ENCODE measurements at regions not wholly inside any gene's neighbourhood (a gene's known extent, or its start where the extent isn't known, plus 50 kb on each side); places are given as distances from the start of the nearest gene placed in this dataset.
"Not testable (repeated sequence)": the region's sequence is repeated elsewhere in the genome, so short reads cannot be mapped to it uniquely, and the experiment has no call there.

DNA sequence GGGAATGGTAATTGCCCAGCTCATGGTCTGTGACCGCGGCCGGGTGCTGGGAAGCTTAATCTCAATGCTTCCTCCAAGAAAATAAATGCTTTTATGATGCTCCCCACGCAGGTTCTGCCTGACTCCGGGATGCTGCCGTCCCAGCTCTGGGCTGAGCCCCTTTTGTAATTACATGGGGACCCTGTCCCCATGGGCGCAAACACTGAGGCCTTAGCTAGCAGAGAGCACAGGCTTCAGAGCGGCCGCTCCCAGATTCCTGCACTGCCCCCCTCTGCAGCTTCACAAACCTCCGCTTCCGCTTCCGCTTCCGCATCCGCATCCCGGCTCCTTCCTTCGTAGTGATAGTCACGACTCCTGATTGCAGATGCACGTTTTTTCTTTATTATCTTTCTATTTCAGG lies 129.5 kb downstream of the KIF26A start:
- Histone ChIP-seq H3K9ac (ENCODE audit: low read depth, low read length) (no peak overlapping the region), H3K79me2 (ENCODE audit: insufficient read depth, low read length) (no peaks in the 10 kb centered on the region), H3K9me3 (ENCODE audit: insufficient read depth, low read length, severe bottlenecking) (no peaks in the 10 kb centered on the region), H3K27ac (ENCODE audit: low read length) (no peak overlapping the region), H3K4me3 (ENCODE audit: low read depth in 1 of 2, low read length in 2 of 2) (no peak overlapping the region), H3K36me3 (ENCODE audit: insufficient read depth, low read length) (no peaks in the 10 kb centered on the region), H2AFZ (ENCODE audit: low read depth, low read length) (no peak overlapping the region), H4K20me1 (ENCODE audit: insufficient read depth, low read length) (no peaks in the 10 kb centered on the region), H3K27me3 (ENCODE audit: insufficient read depth, low read length, poor library complexity) (no peaks in the 10 kb centered on the region), H3K4me1 (ENCODE audit: insufficient read depth, low read length) (no peaks in the 10 kb centered on the region), H3K4me2 (ENCODE audit: insufficient read depth, low read length) (no peak overlapping the region)
- ATAC-seq (ENCODE audit: insufficient read depth, low read depth) = no peak
- DNase-seq = no peak
- TF ChIP-seq, protein P1, sequence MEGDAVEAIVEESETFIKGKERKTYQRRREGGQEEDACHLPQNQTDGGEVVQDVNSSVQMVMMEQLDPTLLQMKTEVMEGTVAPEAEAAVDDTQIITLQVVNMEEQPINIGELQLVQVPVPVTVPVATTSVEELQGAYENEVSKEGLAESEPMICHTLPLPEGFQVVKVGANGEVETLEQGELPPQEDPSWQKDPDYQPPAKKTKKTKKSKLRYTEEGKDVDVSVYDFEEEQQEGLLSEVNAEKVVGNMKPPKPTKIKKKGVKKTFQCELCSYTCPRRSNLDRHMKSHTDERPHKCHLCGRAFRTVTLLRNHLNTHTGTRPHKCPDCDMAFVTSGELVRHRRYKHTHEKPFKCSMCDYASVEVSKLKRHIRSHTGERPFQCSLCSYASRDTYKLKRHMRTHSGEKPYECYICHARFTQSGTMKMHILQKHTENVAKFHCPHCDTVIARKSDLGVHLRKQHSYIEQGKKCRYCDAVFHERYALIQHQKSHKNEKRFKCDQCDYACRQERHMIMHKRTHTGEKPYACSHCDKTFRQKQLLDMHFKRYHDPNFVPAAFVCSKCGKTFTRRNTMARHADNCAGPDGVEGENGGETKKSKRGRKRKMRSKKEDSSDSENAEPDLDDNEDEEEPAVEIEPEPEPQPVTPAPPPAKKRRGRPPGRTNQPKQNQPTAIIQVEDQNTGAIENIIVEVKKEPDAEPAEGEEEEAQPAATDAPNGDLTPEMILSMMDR (IDR thresholded peaks at IDR 0.05; ENCODE audit: borderline replicate concordance, extremely low read depth, low read length, poor library complexity, severe bottlenecking) = no peak

DNA sequence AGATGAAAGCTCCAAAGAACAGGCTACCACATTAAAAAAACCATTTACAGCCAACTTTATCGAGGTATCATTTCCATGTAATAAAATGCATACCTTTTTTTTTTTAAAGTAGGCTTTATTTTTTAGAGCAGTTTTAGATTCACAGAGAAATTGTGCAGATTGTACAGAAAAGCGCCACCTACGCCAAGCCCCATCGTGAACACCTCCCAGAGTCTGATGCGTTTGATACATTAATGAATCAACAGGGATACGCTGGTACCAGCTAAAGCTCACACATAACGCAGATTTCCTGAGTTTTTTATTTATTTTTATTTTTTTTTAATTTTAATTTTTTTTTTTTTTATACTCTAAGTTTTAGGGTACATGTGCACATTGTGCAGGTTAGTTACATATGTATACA lies 129.9 kb downstream of the KIF26A start:
- no peaks in the 10 kb centered on the region for H3K4me1 ChIP-seq (ENCODE audit: insufficient read depth, low read length)
- H2AFZ ChIP-seq (ENCODE audit: low read depth, low read length) = no peak overlapping the region
- no peak overlapping the region for H3K9ac ChIP-seq (ENCODE audit: low read depth, low read length)
- H3K36me3 ChIP-seq (ENCODE audit: insufficient read depth, low read length) = no peaks in the 10 kb centered on the region
- no peaks in the 10 kb centered on the region for H3K79me2 ChIP-seq (ENCODE audit: insufficient read depth, low read length)
- no peaks in the 10 kb centered on the region for H4K20me1 ChIP-seq (ENCODE audit: insufficient read depth, low read length)
- ATAC-seq (ENCODE audit: insufficient read depth, low read depth) (no peak), DNase-seq (no peak)
- no peaks in the 10 kb centered on the region for H3K27me3 ChIP-seq (ENCODE audit: insufficient read depth, low read length, poor library complexity)
- no peaks in the 10 kb centered on the region for H3K9me3 ChIP-seq (ENCODE audit: insufficient read depth, low read length, severe bottlenecking)
- no peak overlapping the region for H3K27ac ChIP-seq (ENCODE audit: low read length)
- H3K4me3 ChIP-seq (ENCODE audit: low read depth in 1 of 2, low read length in 2 of 2) = no peak overlapping the region
- no peak overlapping the region for H3K4me2 ChIP-seq (ENCODE audit: insufficient read depth, low read length)
- TF ChIP-seq, protein P1 (IDR thresholded peaks at IDR 0.05; ENCODE audit: borderline replicate concordance, extremely low read depth, low read length, poor library complexity, severe bottlenecking) = no peak
- TF ChIP-seq EZH2 (IDR thresholded peaks at IDR 0.05; ENCODE audit: borderline replicate concordance, low read depth, low read length, severe bottlenecking) = no peak

DNA sequence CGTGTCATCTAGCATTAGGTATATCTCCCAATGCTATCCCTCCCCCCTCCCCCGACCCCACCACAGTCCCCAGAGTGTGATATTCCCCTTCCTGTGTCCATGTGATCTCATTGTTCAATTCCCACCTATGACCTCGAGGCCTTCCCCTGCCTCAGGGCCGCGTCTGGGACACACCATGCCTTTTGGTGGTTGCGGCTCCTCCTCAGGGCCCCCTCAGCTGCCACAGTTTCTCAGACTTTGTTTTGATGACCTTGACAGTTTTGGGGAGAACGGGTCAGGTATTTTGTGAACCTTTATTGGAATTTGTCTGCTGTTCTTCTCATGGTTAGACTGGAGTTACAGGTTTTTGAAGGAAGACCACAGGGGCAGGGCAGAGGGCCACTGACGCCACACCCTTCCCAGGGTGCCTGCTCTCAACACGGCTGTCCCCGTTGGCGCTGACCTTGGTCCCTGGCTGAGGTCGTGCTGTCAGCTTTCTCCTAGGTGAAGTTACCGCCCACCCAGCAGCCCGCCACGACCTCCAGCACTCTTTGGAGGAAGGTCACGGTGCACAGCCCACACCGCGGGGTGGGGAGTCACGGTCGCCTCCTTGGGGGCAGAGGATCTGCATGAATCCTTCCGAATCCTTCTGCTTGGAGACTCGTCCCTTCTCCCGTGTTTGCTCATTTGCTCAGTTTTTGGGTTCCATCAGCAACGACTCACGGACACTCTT lies 130.5 kb downstream of the KIF26A start:
- DNase-seq (no peak), ATAC-seq (ENCODE audit: insufficient read depth, low read depth) (no peak)
- no peak overlapping the region for H2AFZ ChIP-seq (ENCODE audit: low read depth, low read length)
- H3K79me2 ChIP-seq (ENCODE audit: insufficient read depth, low read length) = no peaks in the 10 kb centered on the region
- H3K27ac ChIP-seq (ENCODE audit: low read length) = no peak overlapping the region
- no peaks in the 10 kb centered on the region for H3K27me3 ChIP-seq (ENCODE audit: insufficient read depth, low read length, poor library complexity)
- no peaks in the 10 kb centered on the region for H3K4me1 ChIP-seq (ENCODE audit: insufficient read depth, low read length)
- H4K20me1 ChIP-seq (ENCODE audit: insufficient read depth, low read length) = no peaks in the 10 kb centered on the region
- H3K4me2 ChIP-seq (ENCODE audit: insufficient read depth, low read length) = no peak overlapping the region
- H3K9me3 ChIP-seq (ENCODE audit: insufficient read depth, low read length, severe bottlenecking) = no peaks in the 10 kb centered on the region
- no peak for TF ChIP-seq EZH2 (IDR thresholded peaks at IDR 0.05; ENCODE audit: borderline replicate concordance, low read depth, low read length, severe bottlenecking)
- TF ChIP-seq, protein P1 (IDR thresholded peaks at IDR 0.05; ENCODE audit: borderline replicate concordance, extremely low read depth, low read length, poor library complexity, severe bottlenecking) = no peak
- H3K9ac ChIP-seq (ENCODE audit: low read depth, low read length) = no peak overlapping the region
- H3K36me3 ChIP-seq (ENCODE audit: insufficient read depth, low read length) = no peaks in the 10 kb centered on the region
- no peak overlapping the region for H3K4me3 ChIP-seq (ENCODE audit: low read depth in 1 of 2, low read length in 2 of 2)

DNA sequence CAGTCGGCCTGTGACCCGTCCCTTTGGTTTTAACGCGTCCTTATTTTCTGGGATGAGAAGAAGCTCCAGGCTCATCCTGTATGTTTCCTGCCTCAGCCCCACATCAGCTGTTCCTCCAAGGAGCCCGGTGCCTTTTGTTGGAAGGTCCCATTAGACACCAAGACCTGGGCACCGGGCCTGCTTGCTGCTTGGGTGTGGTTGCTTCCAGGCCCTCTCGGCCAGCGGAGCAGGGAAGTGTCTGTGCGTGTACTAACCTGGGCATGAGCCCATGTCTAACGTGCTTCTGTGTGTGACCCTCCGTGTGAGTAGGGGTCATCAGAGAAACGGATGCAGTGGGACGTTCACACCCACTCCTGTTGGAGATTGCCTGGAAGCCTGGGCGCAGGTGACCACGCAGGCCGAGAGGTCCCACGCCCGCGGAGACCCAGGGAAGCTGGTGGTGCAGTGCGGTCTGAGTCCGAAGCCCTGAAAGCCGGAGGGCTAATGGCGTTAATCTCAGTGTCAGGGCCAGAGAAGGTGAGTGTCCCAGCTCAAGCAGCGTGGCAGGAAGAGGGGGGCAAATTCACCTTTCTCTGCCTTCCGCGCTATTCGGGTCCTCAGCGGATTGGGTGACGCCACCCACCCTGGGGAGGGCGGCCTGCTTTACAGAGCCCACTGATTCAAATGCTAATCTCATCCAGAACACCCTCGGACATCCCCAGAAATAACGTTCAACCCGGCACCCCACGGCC lies 131.3 kb downstream of the KIF26A start:
- not testable (repeated sequence) for H3K4me2 ChIP-seq (ENCODE audit: insufficient read depth, low read length); H3K9me3 ChIP-seq (ENCODE audit: insufficient read depth, low read length, severe bottlenecking); ATAC-seq (ENCODE audit: insufficient read depth, low read depth); DNase-seq; H3K27me3 ChIP-seq (ENCODE audit: insufficient read depth, low read length, poor library complexity); H3K36me3 ChIP-seq (ENCODE audit: insufficient read depth, low read length); H3K4me1 ChIP-seq (ENCODE audit: insufficient read depth, low read length); H2AFZ ChIP-seq (ENCODE audit: low read depth, low read length); H3K79me2 ChIP-seq (ENCODE audit: insufficient read depth, low read length); H4K20me1 ChIP-seq (ENCODE audit: insufficient read depth, low read length); H3K4me3 ChIP-seq (ENCODE audit: low read depth in 1 of 2, low read length in 2 of 2); H3K9ac ChIP-seq (ENCODE audit: low read depth, low read length); H3K27ac ChIP-seq (ENCODE audit: low read length)
